PFSK-1 (cell line): ENCODE measurements at regions not wholly inside any gene's neighbourhood (a gene's known extent, or its start where the extent isn't known, plus 50 kb on each side); places are given as distances from the start of the nearest gene placed in this dataset.

Experiments
- FOXP2 ChIP-seq: optimal IDR thresholded peaks from 2 replicates; pipeline ENCODE3; 2011; ENCODE audit warnings: borderline replicate concordance, control low read depth, inconsistent platforms; ENCODE audit not compliant: insufficient read depth; ENCODE audit errors: extremely low read length, extremely low read depth
- POLR2AphosphoS5 ChIP-seq: IDR thresholded peaks from 2 replicates; pipeline ENCODE4 v1.6.1; 2012; ENCODE audit warnings: low read depth, mild to moderate bottlenecking, control low read depth, low read length, moderate library complexity
- REST ChIP-seq, 2 experiments: IDR thresholded peaks; 2 replicates each; pipeline versions ENCODE4 v1.6.1 to v1.8.0; 2011 to 2012; ENCODE audit warnings: low read depth in 2 of 2, low read length in 2 of 2, control low read depth in 1 of 2, inconsistent platforms in 1 of 2, mild to moderate bottlenecking in 1 of 2, moderate library complexity in 1 of 2; ENCODE audit not compliant: insufficient read depth in 1 of 2
- SIN3A ChIP-seq: IDR thresholded peaks from 2 replicates; pipeline ENCODE4 v1.6.1; 2012; ENCODE audit warnings: mild to moderate bottlenecking, low read length, moderate library complexity, borderline replicate concordance; ENCODE audit not compliant: insufficient read depth
- TAF1 ChIP-seq: IDR thresholded peaks from 2 replicates; pipeline ENCODE4 v1.6.1; 2012; ENCODE audit warnings: low read length, control low read depth, borderline replicate concordance; ENCODE audit not compliant: insufficient read depth

DNA sequence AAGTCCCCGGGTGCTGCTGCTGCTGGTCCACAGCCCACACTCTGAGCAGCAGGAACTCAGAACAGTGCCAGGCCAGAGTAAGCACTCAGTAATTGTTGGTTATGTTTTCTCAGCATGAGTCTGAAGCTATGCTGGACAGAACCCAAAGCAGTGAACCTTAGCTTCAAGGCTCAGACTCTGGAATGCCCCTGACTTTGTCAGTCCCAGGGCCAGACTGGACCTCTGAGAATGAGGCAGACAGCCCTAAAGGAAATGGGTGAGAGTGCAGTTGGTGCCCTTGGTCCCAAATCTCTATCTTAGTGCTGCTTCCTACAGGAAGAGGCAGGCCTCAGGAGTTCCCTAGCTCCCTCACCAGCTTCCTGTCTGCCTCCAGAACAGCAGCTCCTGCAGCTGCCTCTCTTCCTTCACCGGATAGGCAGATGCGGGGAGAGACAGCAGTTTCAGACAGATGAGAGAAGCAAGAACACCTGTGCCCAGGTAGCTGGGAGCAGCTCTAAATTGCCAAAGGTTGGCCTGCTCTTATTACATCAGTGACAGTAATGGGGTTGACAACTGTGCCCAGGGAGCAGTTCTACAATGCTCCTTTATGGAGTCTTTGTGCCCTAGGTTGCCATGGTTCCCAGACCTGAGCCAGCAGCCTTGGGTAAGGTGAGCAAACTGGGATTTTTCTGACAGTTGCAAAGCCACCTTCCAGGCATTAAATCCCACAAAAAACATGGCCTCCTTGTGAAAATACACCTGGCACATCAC lies 82.2 kb upstream of the CXCL14 start:
- peak in 1 of 2 experiments; percentile 35; a peak in 1 of 4 replicates for TF ChIP-seq REST (IDR thresholded peaks at IDR 0.05; ENCODE audit: insufficient read depth in 1 of 2, low read depth in 2 of 2, low read length in 2 of 2)
- TF ChIP-seq FOXP2: no peak

DNA sequence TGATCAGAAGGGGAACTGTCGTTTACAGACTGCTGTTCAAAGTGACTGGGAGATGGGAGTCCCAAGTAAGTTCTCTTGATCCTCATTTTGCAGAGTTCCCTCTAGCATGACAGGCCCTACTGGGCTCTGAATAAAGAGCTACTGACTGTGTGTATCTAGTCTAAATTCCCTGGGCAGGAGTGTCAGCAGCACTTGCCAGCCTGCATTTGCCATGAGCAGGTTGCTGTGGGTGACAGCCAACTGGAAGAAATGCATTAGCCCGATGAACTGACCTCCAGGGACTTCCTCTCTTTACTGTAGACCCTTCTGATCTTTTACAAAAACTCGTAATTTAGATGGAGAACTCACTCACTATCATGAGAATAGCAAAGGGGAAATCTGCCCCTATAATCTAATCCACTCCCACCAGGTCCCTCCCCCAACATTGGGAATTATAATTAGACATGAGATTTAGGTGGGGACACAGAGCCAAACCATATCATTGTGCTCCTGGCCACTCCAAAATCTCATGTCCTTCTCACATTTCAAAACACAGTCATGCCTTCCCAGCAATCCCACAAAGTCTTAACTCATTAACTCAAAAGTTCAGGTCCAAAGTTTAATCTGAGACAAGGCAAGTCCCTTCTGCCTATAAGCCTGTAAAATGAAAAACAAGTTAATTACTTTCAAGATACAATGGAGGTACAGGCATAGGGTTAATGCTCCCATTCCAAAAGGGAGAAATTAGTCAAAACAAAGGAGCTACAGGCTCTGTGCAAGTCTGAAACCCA lies 78.9 kb upstream of the CXCL14 start:
- TF ChIP-seq FOXP2 (no peak), SIN3A (no peak), REST (IDR thresholded peaks at IDR 0.05; ENCODE audit: insufficient read depth in 1 of 2, low read depth in 2 of 2, low read length in 2 of 2) (no peak), TAF1 (no peak), POLR2AphosphoS5 (no peak)

GRCh38 chr5:135655468-135655815 lies 76.7 kb upstream of the CXCL14 start:
- TF ChIP-seq POLR2AphosphoS5 (no peak), REST (IDR thresholded peaks at IDR 0.05; ENCODE audit: insufficient read depth in 1 of 2, low read depth in 2 of 2, low read length in 2 of 2) (no peak), SIN3A (no peak), FOXP2 (no peak), TAF1 (no peak)

DNA sequence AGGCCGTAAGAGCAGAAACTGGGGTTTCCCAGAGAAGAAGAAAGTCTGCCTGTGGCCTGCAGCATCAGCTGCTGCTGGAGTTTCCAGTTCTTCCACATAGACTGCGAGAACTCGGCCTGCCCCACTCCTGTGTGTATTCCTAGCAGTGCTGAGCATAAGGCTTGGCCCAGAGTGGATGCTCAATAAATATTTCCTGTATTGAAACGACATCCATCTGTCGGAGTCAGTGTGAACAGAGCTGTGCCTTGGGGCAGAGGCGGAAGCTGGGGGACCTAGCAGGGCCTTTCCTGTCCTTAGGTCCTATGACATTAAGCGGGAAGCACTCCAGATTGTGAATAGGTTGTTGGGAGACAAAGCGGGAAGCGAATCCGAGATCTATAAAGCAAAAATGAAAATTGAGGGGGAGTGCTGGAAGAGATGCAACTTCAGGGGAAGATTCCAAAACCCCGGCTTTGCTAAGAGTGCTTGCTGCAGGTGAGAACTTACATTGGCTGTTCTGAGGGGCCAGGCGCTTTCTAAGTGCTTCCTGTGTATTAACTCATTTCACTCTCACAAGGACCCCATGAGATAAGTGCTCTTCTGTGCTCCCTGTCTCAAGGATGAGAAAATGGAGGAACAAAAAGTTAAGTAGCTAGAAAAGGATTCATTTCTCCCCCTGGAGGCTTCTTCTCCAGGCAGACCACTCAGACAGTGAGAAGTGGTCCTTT lies 76.1 kb upstream of the CXCL14 start:
- TF ChIP-seq POLR2AphosphoS5 (no peak), TAF1 (no peak), FOXP2 (no peak), SIN3A (no peak), REST (IDR thresholded peaks at IDR 0.05; ENCODE audit: insufficient read depth in 1 of 2, low read depth in 2 of 2, low read length in 2 of 2) (no peak)
